HUES64 (cell line): ENCODE measurements at regions not wholly inside any gene's neighbourhood (a gene's known extent, or its start where the extent isn't known, plus 50 kb on each side); places are given as distances from the start of the nearest gene placed in this dataset.

Experiments
- H3K27ac ChIP-seq: 2 replicates; pipeline ENCODE4 v1.7.0; 2013; ENCODE audit warnings: low read depth, low read length, inconsistent platforms
- H3K27me3 ChIP-seq: 2 replicates; pipeline ENCODE4 v1.6.1; 2013; ENCODE audit warnings: mild to moderate bottlenecking, low read length; ENCODE audit not compliant: insufficient read depth
- H3K36me3 ChIP-seq: 2 replicates; pipeline ENCODE4 v1.6.1; 2013; ENCODE audit warnings: mild to moderate bottlenecking, low read length; ENCODE audit not compliant: insufficient read depth
- H3K4me1 ChIP-seq: 2 replicates; pipeline ENCODE4 v1.6.1; 2013; ENCODE audit warnings: mild to moderate bottlenecking, low read length, moderate library complexity; ENCODE audit not compliant: insufficient read depth
- H3K4me3 ChIP-seq: 2 replicates; pipeline ENCODE4 v1.5.1; 2013; ENCODE audit warnings: mild to moderate bottlenecking, low read length, moderate library complexity
- H3K9ac ChIP-seq: 2 replicates; pipeline ENCODE4 v1.6.1; 2013; ENCODE audit warnings: mild to moderate bottlenecking, low read depth, low read length
- H3K9me3 ChIP-seq: 2 replicates; pipeline ENCODE4 v1.6.1; 2013; ENCODE audit warnings: low read depth, low read length; ENCODE audit not compliant: insufficient read depth
- WGBS: fragments of 150-250, 120-280 bp; methylation state at CpG from one replicate; pipeline ENCODE4 v1.1.7; 2013; ENCODE audit warnings: missing lambda C conversion rate; 5-methylcytosine and 5-hydroxymethylcytosine counted together

GRCh38 chr10:29880856-29881255 is 178.5 kb downstream of the JCAD start:
- no peak overlapping the region for H3K9ac ChIP-seq
- no peaks in the 10 kb centered on the region for H3K9me3 ChIP-seq
- H3K4me1 ChIP-seq, result no peaks in the 10 kb centered on the region
- WGBS, result 89% methylated on average over 5 of the region's 5 CpGs
- no peak overlapping the region for H3K27ac ChIP-seq
- no peak overlapping the region for H3K4me3 ChIP-seq
- H3K36me3 ChIP-seq, result no peaks in the 10 kb centered on the region
- H3K27me3 ChIP-seq, result no peaks in the 10 kb centered on the region

GRCh38 chr10:29879862-29880261 is 179.5 kb downstream of the JCAD start:
- Histone ChIP-seq H3K36me3 (no peaks in the 10 kb centered on the region), H3K9ac (no peak overlapping the region), H3K27ac (no peak overlapping the region), H3K27me3 (no peaks in the 10 kb centered on the region), H3K9me3 (no peaks in the 10 kb centered on the region), H3K4me3 (no peak overlapping the region), H3K4me1 (no peaks in the 10 kb centered on the region)
- WGBS, result 91% methylated on average over 4 of the region's 4 CpGs

- 94% methylated on average over 9 of the region's 10 CpGs for WGBS
- no peak overlapping the region for H3K9ac ChIP-seq
Measured at GRCh38 chr10:29878492-29878891, 180.9 kb downstream of the JCAD start.

GRCh38 chr10:29877793-29878491 is 181.4 kb downstream of the JCAD start:
- 94% methylated on average over 11 of the region's 12 CpGs for WGBS
- Histone ChIP-seq H3K9ac (no peak overlapping the region), H3K4me3 (no peak overlapping the region)

More at GRCh38 chr10:29878492-29878891, 180.9 kb downstream of the JCAD start:
- no peaks in the 10 kb centered on the region for H3K27me3 ChIP-seq
- no peaks in the 10 kb centered on the region for H3K36me3 ChIP-seq
- no peaks in the 10 kb centered on the region for H3K4me1 ChIP-seq
- H3K9me3 ChIP-seq, result no peaks in the 10 kb centered on the region
- no peak overlapping the region for H3K27ac ChIP-seq
- no peak overlapping the region for H3K4me3 ChIP-seq

GRCh38 chr10:29876008-29876555 is 183.3 kb downstream of the JCAD start:
- Histone ChIP-seq H3K36me3 (no peaks in the 10 kb centered on the region), H3K9me3 (no peaks in the 10 kb centered on the region), H3K4me1 (no peaks in the 10 kb centered on the region), H3K27me3 (no peaks in the 10 kb centered on the region), H3K9ac (no peak overlapping the region), H3K27ac (no peak overlapping the region), H3K4me3 (no peak overlapping the region)
- WGBS, result 90% methylated on average over 10 of the region's 10 CpGs

More at GRCh38 chr10:29877793-29878491, 181.4 kb downstream of the JCAD start:
- no peaks in the 10 kb centered on the region for H3K9me3 ChIP-seq
- H3K36me3 ChIP-seq, result no peaks in the 10 kb centered on the region
- no peaks in the 10 kb centered on the region for H3K4me1 ChIP-seq
- no peaks in the 10 kb centered on the region for H3K27me3 ChIP-seq
- H3K27ac ChIP-seq, result no peak overlapping the region

- no peaks in the 10 kb centered on the region for H3K4me1 ChIP-seq
- H3K9ac ChIP-seq, result no peak overlapping the region
- H3K9me3 ChIP-seq, result no peaks in the 10 kb centered on the region
- WGBS, result 88% methylated on average over 8 of the region's 8 CpGs
- H3K36me3 ChIP-seq, result no peaks in the 10 kb centered on the region
- H3K27ac ChIP-seq, result no peak overlapping the region
- H3K4me3 ChIP-seq, result no peak overlapping the region
- H3K27me3 ChIP-seq, result no peaks in the 10 kb centered on the region
Measured at GRCh38 chr10:29874606-29875269, 184.6 kb downstream of the JCAD start.

GRCh38 chr10:29873941-29874484 is 185.4 kb downstream of the JCAD start:
- Histone ChIP-seq H3K4me3 (no peak overlapping the region), H3K9ac (no peak overlapping the region), H3K4me1 (no peaks in the 10 kb centered on the region), H3K9me3 (no peaks in the 10 kb centered on the region), H3K27ac (no peak overlapping the region), H3K27me3 (no peaks in the 10 kb centered on the region), H3K36me3 (no peaks in the 10 kb centered on the region)
- WGBS, result 78% methylated on average over 1 of the region's 1 CpG

- Histone ChIP-seq H3K9ac (no peak overlapping the region), H3K4me1 (no peaks in the 10 kb centered on the region), H3K9me3 (no peaks in the 10 kb centered on the region), H3K36me3 (no peaks in the 10 kb centered on the region), H3K27me3 (no peaks in the 10 kb centered on the region), H3K4me3 (no peak overlapping the region), H3K27ac (no peak overlapping the region)
- WGBS, result 93% methylated on average over 2 of the region's 2 CpGs
Measured at GRCh38 chr10:29870522-29871044, 188.8 kb downstream of the JCAD start.

- H3K9ac ChIP-seq, result no peak overlapping the region
- 86% methylated on average over 6 of the region's 6 CpGs for WGBS
- H3K4me3 ChIP-seq, result no peak overlapping the region
- no peaks in the 10 kb centered on the region for H3K36me3 ChIP-seq
- no peaks in the 10 kb centered on the region for H3K9me3 ChIP-seq
- no peaks in the 10 kb centered on the region for H3K27me3 ChIP-seq
- no peaks in the 10 kb centered on the region for H3K4me1 ChIP-seq
- no peak overlapping the region for H3K27ac ChIP-seq
Measured at GRCh38 chr10:29869593-29869992, 189.8 kb downstream of the JCAD start.

GRCh38 chr10:29866356-29866755 is 193.0 kb downstream of the JCAD start:
- Histone ChIP-seq H3K27me3 (no peaks in the 10 kb centered on the region), H3K27ac (no peak overlapping the region), H3K9me3 (no peaks in the 10 kb centered on the region), H3K4me1 (no peaks in the 10 kb centered on the region), H3K9ac (no peak overlapping the region), H3K4me3 (no peak overlapping the region), H3K36me3 (no peaks in the 10 kb centered on the region)
- 92% methylated on average over 2 of the region's 2 CpGs for WGBS

GRCh38 chr10:29865700-29866355 is 193.6 kb downstream of the JCAD start:
- Histone ChIP-seq H3K4me3 (no peak overlapping the region), H3K27ac (no peak overlapping the region), H3K9ac (no peak overlapping the region), H3K4me1 (0 out of 2 replicates have a peak, but pooled peaks cover under 1% of the 10 kb centered on the region), H3K27me3 (no peaks in the 10 kb centered on the region), H3K36me3 (no peaks in the 10 kb centered on the region), H3K9me3 (no peaks in the 10 kb centered on the region)
- WGBS, result 89% methylated on average over 6 of the region's 6 CpGs
